ENCODE measurements at regions not wholly inside any gene's neighbourhood (a gene's known extent, or its start where the extent isn't known, plus 50 kb on each side); places are given as distances from the start of the nearest gene placed in this dataset.

DNA sequence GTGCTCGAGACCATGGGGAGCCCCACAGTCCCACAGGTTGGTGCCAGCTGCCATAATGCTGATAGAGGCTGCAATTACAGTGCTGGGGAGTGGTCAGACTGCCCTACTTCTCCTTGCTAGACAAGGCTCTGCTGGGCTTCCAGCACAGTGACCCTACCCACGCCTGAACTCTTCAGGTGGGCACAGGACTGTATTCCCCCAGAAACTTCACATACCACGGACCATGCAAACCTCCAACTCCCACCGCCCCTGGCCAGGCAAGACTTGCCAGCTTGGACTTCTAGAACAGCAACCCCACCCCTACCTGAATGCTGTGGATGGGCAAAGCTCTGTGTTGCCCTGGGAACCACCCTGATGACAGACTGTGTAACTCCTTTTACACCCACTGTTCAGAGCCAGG lies 885.3 kb downstream of the SI start:
- H3K27ac ChIP-seq = no peak overlapping the region
- TF ChIP-seq, protein P1, sequence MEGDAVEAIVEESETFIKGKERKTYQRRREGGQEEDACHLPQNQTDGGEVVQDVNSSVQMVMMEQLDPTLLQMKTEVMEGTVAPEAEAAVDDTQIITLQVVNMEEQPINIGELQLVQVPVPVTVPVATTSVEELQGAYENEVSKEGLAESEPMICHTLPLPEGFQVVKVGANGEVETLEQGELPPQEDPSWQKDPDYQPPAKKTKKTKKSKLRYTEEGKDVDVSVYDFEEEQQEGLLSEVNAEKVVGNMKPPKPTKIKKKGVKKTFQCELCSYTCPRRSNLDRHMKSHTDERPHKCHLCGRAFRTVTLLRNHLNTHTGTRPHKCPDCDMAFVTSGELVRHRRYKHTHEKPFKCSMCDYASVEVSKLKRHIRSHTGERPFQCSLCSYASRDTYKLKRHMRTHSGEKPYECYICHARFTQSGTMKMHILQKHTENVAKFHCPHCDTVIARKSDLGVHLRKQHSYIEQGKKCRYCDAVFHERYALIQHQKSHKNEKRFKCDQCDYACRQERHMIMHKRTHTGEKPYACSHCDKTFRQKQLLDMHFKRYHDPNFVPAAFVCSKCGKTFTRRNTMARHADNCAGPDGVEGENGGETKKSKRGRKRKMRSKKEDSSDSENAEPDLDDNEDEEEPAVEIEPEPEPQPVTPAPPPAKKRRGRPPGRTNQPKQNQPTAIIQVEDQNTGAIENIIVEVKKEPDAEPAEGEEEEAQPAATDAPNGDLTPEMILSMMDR (IDR thresholded peaks at IDR 0.05) = no peak
- no peak for TF ChIP-seq ZFX (IDR thresholded peaks at IDR 0.05; ENCODE audit: borderline replicate concordance)

DNA sequence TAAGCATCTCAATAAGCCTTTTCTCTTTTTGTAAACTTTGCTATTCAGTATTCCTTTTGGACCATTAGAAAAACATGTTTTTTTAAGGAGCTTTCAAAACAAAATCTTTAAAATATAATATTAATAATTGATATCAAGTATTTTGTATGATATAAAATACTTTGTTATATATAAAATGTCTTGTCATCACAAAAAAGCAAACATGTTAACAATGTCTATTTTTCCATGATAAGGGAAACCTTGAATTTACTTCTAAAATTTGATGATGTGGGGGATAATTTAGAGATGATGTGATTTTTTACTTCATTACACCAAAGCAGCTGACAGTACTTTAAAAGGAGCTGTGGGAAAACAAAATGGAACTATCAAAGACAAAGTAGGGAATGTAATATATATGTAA lies 887.7 kb downstream of the SI start:
- H3K27ac ChIP-seq = no peak overlapping the region
- TF ChIP-seq ZFX (IDR thresholded peaks at IDR 0.05; ENCODE audit: borderline replicate concordance) = no peak
- TF ChIP-seq, protein P1 (IDR thresholded peaks at IDR 0.05) = no peak

DNA sequence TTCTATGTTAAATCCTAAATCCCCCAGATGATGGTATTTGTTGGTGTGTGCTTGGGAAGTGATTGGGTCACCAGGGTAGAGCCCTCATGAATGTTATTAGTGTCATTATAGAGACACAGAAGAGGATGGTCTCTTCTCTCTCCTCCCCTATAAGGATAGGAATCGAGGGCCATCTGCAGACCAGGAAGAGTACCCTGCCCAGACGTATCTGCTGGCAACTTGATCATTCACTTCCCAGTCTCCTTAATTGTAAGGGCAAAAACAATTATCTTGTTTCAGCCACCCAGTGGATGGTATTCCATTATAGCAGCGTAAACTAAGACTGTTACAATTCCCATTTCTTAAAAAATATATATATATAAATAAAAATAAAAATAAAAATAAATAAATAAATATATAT lies 892.2 kb downstream of the SI start:
- TF ChIP-seq, protein P1 (IDR thresholded peaks at IDR 0.05) = no peak
- TF ChIP-seq ZFX (IDR thresholded peaks at IDR 0.05; ENCODE audit: borderline replicate concordance) = no peak
- no peak overlapping the region for H3K27ac ChIP-seq

DNA sequence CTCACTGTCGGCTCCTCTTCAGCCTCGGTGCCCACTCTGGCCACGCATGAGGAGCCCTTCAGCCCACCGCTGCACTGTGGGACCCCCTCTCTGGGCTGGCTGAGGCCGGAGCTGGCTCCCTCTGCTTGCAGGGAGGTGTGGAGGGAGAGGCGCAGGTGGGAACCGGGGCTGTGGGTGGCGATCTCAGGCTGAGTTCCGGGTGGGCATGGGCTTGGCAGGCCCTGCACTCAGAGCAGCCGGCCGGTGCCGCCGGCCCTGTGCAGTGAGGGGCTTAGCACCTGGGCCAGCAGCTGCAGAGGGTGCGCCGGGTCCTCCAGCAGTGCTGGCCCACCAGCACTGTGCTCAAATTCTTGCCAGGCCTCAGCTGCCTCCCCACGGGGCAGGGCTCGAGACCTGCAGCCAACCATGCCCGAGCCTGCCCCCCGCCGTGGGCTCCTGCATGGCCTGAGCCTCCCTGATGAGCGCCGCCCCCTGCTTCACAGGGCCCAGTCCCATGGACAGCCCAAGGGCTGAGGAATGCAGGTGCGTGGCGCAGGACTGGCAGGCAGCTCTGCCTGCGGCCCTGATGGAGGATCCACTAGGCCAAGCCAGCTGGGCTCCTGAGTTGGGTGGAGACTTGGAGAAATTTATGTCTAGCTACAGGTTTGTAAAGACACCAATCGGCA lies 899.1 kb downstream of the SI start:
- TF ChIP-seq ZFX (IDR thresholded peaks at IDR 0.05; ENCODE audit: borderline replicate concordance) = no peak
- TF ChIP-seq, protein P1 (IDR thresholded peaks at IDR 0.05) = no peak
- H3K27ac ChIP-seq = no peak overlapping the region

DNA sequence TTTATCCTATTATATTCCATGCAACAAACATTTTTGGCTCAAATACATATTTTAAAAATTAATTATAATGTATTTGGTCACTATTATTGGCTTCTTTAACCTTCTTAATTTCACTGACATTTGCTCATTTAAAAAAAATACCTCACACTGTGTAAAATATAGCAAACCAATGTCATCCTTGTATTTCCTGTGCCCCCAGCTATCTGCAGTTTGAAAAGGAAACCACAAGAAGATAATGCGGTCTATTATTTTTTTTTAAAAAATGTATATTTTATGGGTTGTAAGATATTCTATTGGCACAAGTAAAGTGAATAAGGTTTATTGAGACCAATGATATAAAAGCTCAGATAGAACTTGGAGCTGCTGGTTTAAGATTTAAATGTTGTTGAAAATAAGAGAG lies 904.2 kb downstream of the SI start:
- no peak overlapping the region for H3K27ac ChIP-seq
- no peak for TF ChIP-seq ZFX (IDR thresholded peaks at IDR 0.05; ENCODE audit: borderline replicate concordance)

DNA sequence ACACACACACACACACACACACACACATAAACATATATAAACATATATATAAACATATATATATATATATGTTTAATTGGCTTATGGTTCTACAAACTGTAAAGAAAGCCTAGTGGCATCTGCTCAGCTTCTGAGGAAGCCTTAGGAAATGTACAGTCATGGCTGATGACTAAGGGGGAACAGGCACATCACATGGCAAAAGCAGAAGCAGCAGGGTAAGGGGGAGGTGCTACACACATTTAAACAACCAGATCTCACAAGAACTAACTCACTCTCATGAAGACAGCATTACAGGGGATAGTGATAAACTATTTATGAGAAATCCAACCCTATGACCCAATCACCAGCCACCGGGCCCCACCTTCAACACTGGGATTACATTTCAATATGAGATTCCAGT lies 922.9 kb downstream of the SI start:
- H3K27ac ChIP-seq = no peak overlapping the region
- no peak for TF ChIP-seq ZFX (IDR thresholded peaks at IDR 0.05; ENCODE audit: borderline replicate concordance)
- TF ChIP-seq, protein P1 (IDR thresholded peaks at IDR 0.05) = no peak

DNA sequence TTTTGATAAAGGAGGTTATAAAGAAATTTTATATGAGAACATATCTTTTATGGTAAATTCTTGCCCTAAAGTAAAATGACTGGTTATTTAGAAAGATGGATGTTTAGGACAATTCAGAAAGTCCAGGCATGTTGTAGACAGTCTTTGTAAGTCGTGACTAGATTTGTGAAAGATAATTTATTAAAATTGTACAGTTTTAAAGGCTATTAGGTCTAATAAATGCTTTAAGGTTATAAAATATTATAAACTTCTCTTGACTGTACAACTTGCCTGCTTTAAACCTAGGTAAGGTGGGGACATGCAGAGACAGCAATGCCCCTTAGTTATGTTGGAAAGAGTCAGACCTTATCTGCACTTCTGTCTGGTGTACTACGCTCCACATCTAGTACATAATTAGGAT lies 933.5 kb downstream of the SI start:
- TF ChIP-seq, protein P1 (IDR thresholded peaks at IDR 0.05) = no peak
- TF ChIP-seq ZFX (IDR thresholded peaks at IDR 0.05; ENCODE audit: borderline replicate concordance) = no peak
- H3K27ac ChIP-seq = no peak overlapping the region

DNA sequence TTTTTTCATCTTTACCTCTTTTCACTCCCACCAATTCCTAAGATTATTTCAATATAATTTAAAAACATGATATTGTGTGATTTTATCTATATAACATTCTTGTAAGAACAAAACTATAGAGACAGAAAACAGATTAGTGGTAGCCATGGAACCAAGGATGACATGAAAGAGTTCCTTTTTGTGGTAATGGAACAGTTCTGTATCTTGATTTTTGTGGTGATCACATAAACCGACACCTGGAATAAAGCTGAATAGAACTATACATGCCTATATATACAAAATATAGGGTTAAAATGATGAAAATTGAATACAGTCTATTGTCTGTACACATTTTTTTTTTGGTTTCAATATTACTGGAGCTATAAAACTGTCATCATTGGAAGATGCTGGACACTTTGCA lies 945.4 kb downstream of the SI start:
- TF ChIP-seq, protein P1 (IDR thresholded peaks at IDR 0.05) = no peak
- no peak for TF ChIP-seq ZFX (IDR thresholded peaks at IDR 0.05; ENCODE audit: borderline replicate concordance)

More for the DNA sequence above, 945.4 kb downstream of the SI start:
- no peak overlapping the region for H3K27ac ChIP-seq
